ENCODE measurements at regions not wholly inside any gene's neighbourhood (a gene's known extent, or its start where the extent isn't known, plus 50 kb on each side); places are given as distances from the start of the nearest gene placed in this dataset.

DNA sequence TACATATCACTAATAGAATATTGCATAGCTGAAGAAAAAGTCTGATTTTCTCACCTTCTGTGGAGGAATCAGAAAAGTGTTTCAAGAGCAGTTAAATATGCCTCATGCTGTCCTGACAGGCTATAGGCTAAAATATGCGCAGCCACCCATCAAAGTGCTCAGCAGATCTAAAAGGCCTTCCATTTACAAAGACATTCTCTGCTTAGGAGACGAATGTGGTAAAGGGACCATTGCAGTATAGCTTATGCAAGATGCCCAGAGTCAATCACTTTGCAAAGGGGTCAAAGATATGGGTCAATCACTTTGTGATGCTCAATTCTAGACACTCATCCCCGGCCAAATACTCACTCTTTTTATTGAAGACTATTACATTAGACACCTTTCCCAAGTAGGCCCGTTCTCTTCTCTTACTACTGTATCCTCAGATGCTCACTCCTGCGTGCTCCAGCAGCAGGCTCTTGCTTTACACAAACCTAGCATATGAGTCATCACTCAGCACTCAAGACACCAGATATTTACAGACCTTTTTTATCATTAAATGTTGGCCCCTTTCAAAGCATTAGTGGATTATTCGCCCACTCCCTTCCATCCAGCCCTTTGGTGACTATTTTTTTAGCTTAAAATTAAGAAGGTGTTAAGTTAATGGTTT is 568.2 kb upstream of the CDH18 start:
- no peak overlapping the region for H3K4me3 ChIP-seq (ENCODE audit: low read depth, low read length)
- POLR2A ChIA-PET = no interaction called here
- no peak for TF ChIP-seq CTCF (IDR thresholded peaks at IDR 0.05; ENCODE audit: insufficient read depth, low read length, missing control alignments)
- no peak for DNase-seq (ENCODE audit: low read depth, low spot score)
- CTCF ChIA-PET = no interaction called here

GRCh38 chr5:20555034-20555433 is 567.0 kb upstream of the CDH18 start:
- TF ChIP-seq CTCF (IDR thresholded peaks at IDR 0.05; ENCODE audit: insufficient read depth, low read length, missing control alignments) = no peak
- H3K4me3 ChIP-seq (ENCODE audit: low read depth, low read length) = no peak overlapping the region
- no peak for DNase-seq (ENCODE audit: low read depth, low spot score)
- ChIA-PET CTCF (no interaction called here), POLR2A (no interaction called here)

- DNase-seq (ENCODE audit: low read depth, low spot score) = no peak
- ChIA-PET POLR2A (no interaction called here), CTCF (no interaction called here)
- TF ChIP-seq CTCF (IDR thresholded peaks at IDR 0.05; ENCODE audit: insufficient read depth, low read length, missing control alignments) = no peak
- H3K4me3 ChIP-seq (ENCODE audit: low read depth, low read length) = no peak overlapping the region
Measured at GRCh38 chr5:20554001-20554400, 566.0 kb upstream of the CDH18 start.

- ChIA-PET POLR2A (no interaction called here), CTCF (no interaction called here)
- H3K4me3 ChIP-seq (ENCODE audit: low read depth, low read length) = no peak overlapping the region
- no peak for TF ChIP-seq CTCF (IDR thresholded peaks at IDR 0.05; ENCODE audit: insufficient read depth, low read length, missing control alignments)
- DNase-seq (ENCODE audit: low read depth, low spot score) = no peak
Measured at GRCh38 chr5:20537911-20538703, 550.1 kb upstream of the CDH18 start.

DNA sequence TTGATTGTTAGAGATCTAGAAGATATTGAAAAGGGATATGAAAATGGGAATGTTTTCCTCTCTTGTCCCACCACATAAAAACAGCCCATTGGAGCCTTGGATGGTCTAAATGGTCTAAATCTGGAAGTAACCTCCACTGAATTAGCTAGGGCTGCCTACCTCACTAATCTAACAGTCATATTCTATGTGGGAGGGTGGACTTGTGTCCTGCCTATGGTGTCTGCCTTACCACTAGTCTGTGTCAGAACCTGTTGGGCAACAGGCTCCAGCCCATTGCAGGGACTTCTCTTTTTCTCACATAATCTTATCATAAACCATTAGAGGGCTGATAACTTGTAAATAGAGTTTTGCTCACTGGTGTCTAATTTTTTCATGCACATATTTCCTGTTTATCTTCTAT is 548.8 kb upstream of the CDH18 start:
- no peak overlapping the region for H3K4me3 ChIP-seq (ENCODE audit: low read depth, low read length)
- TF ChIP-seq CTCF (IDR thresholded peaks at IDR 0.05; ENCODE audit: insufficient read depth, low read length, missing control alignments) = no peak
- no peak for DNase-seq (ENCODE audit: low read depth, low spot score)
- ChIA-PET CTCF (no interaction called here), POLR2A (no interaction called here)

GRCh38 chr5:20536341-20536740 is 548.3 kb upstream of the CDH18 start:
- TF ChIP-seq CTCF (IDR thresholded peaks at IDR 0.05; ENCODE audit: insufficient read depth, low read length, missing control alignments) = no peak
- CTCF ChIA-PET = no interaction called here
- no peak for DNase-seq (ENCODE audit: low read depth, low spot score)
- POLR2A ChIA-PET = no interaction called here
- no peak overlapping the region for H3K4me3 ChIP-seq (ENCODE audit: low read depth, low read length)

Measured in AG04449 (cell line).